GM12878 (cell line): ENCODE measurements at regions not wholly inside any gene's neighbourhood (a gene's known extent, or its start where the extent isn't known, plus 50 kb on each side); places are given as distances from the start of the nearest gene placed in this dataset.

Experiments
- BCL11A ChIP-seq: IDR thresholded peaks from 2 replicates; pipeline ENCODE4 v1.6.1; 2011; ENCODE audit warnings: low read depth, low read length
- CBFB ChIP-seq: IDR thresholded peaks from 2 replicates; pipeline ENCODE4 v1.6.1; 2016; ENCODE audit warnings: antibody characterized with exemption, low read depth
- CTCF ChIP-seq, 3 experiments: IDR thresholded peaks in 2 of 3; conservative IDR thresholded peaks in 1 of 3; 2 replicates each; pipeline ENCODE4 v1.5.1; 2011; ENCODE audit warnings: low read depth in 3 of 3, low read length in 3 of 3, mild to moderate bottlenecking in 3 of 3, control low read depth in 2 of 3, moderate library complexity in 2 of 3, inconsistent platforms in 1 of 3, mixed read lengths in 1 of 3; ENCODE audit not compliant: control insufficient read depth in 2 of 3, insufficient read depth in 1 of 3; ENCODE audit errors: extremely low read depth in 1 of 3
- EZH2 ChIP-seq: IDR thresholded peaks from 2 replicates; pipeline ENCODE4 v1.6.1; 2012; ENCODE audit warnings: low read depth, mild to moderate bottlenecking, control low read depth, inconsistent platforms, low read length, borderline replicate concordance; ENCODE audit not compliant: control insufficient read depth
- HCFC1 ChIP-seq: fragments of 150-350 bp; IDR thresholded peaks from 2 replicates; pipeline ENCODE4 v1.6.1; 2014; ENCODE audit warnings: low read length
- NBN ChIP-seq: fragments of 450-650 bp; IDR thresholded peaks from 2 replicates; pipeline ENCODE4 v1.6.1; 2016
- POLR2A ChIP-seq: IDR thresholded peaks from 2 replicates; pipeline ENCODE4 v1.6.1; 2011; ENCODE audit warnings: low read depth, mild to moderate bottlenecking, low read length
- POLR2AphosphoS5 ChIP-seq: IDR thresholded peaks from 2 replicates; pipeline ENCODE4 v1.6.1; 2011; ENCODE audit warnings: mild to moderate bottlenecking, low read length, inconsistent platforms
- USF2 ChIP-seq: IDR thresholded peaks from 2 replicates; pipeline ENCODE4 v1.6.1; 2011; ENCODE audit warnings: low read depth, low read length, improper control_type of control experiment, borderline replicate concordance
- ZNF274 ChIP-seq: IDR thresholded peaks from one replicate; pipeline ENCODE4 v1.8.0; 2011; ENCODE audit not compliant: insufficient read length, insufficient read depth
- TF ChIP-seq, protein P1 (sequence below): fragments of 450-650 bp; IDR thresholded peaks from 2 replicates; pipeline ENCODE4 v1.6.1; 2016; ENCODE audit warnings: mild to moderate bottlenecking
- TF ChIP-seq, protein P2 (sequence below): IDR thresholded peaks from 2 replicates; pipeline ENCODE4 v1.6.1; 2011; ENCODE audit warnings: low read depth, mild to moderate bottlenecking, low read length, moderate library complexity, borderline replicate concordance; ENCODE audit errors: extremely low read depth

DNA sequence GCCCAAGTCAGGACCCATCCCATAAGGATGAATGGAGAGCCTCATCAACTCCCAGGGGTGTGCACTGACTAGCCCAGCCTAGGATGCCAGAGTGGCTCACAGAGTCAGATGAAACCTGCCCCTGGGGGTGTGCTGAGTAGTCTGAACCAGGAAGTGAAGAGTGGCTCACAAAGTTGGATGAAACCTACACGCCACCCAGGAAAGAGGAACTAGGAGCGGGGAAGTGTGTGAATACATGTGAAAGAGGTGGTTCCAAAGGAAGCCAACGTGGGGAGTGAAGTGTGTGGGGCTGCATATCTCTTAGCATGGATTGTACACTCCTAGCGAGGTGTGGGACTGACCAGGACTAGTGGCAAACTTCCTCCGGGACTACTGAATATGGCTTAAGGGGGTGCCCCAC lies 902.1 kb upstream of the NDST4 start:
- TF ChIP-seq BCL11A = no peak
- no peak for TF ChIP-seq NBN
- no peak for TF ChIP-seq CBFB
- TF ChIP-seq POLR2A = no peak
- TF ChIP-seq USF2 = no peak
- TF ChIP-seq, protein P1, sequence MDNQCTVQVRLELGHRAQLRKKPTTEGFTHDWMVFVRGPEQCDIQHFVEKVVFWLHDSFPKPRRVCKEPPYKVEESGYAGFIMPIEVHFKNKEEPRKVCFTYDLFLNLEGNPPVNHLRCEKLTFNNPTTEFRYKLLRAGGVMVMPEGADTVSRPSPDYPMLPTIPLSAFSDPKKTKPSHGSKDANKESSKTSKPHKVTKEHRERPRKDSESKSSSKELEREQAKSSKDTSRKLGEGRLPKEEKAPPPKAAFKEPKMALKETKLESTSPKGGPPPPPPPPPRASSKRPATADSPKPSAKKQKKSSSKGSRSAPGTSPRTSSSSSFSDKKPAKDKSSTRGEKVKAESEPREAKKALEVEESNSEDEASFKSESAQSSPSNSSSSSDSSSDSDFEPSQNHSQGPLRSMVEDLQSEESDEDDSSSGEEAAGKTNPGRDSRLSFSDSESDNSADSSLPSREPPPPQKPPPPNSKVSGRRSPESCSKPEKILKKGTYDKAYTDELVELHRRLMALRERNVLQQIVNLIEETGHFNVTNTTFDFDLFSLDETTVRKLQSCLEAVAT = no peak
- no peak for TF ChIP-seq HCFC1
- TF ChIP-seq EZH2 = no peak
- TF ChIP-seq, protein P2, sequence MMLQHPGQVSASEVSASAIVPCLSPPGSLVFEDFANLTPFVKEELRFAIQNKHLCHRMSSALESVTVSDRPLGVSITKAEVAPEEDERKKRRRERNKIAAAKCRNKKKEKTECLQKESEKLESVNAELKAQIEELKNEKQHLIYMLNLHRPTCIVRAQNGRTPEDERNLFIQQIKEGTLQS = no peak
- no peak for TF ChIP-seq POLR2AphosphoS5
- TF ChIP-seq CTCF (IDR thresholded peaks at IDR 0.05 in 2 of 3, conservative IDR thresholded peaks at IDR 0.05 in 1 of 3; ENCODE audit: control insufficient read depth in 2 of 3, extremely low read depth in 1 of 3, insufficient read depth in 1 of 3, low read depth in 3 of 3, low read length in 3 of 3) = no peak
- TF ChIP-seq ZNF274 = no peak
